OCI-LY7 (cell line): ENCODE measurements at regions not wholly inside any gene's neighbourhood (a gene's known extent, or its start where the extent isn't known, plus 50 kb on each side); places are given as distances from the start of the nearest gene placed in this dataset.

Experiments
- CTCF ChIP-seq: fragments of 200-600 bp; sonication (generic); conservative IDR thresholded peaks from 2 replicates; pipeline ENCODE4 v1.5.1; 2014; ENCODE audit warnings: mild to moderate bottlenecking, antibody characterized with exemption, low read length, moderate library complexity, mixed read lengths
- EZH2phosphoT487 ChIP-seq: fragments of 200-600 bp; sonication (generic); IDR thresholded peaks from 2 replicates; pipeline ENCODE4 v1.6.1; 2018; ENCODE audit warnings: low read depth, borderline replicate concordance, mild to moderate bottlenecking, mixed run types, antibody characterized with exemption, low read length, moderate library complexity, mixed read lengths

- TF ChIP-seq CTCF (no peak), EZH2phosphoT487 (no peak)
Observed at GRCh38 chr14:66242001-66242400, 244.2 kb upstream of the CCDC196 start.
